Gastrocnemius medialis (tissue), 4 donors: ENCODE measurements at regions not wholly inside any gene's neighbourhood (a gene's known extent, or its start where the extent isn't known, plus 50 kb on each side); places are given as distances from the start of the nearest gene placed in this dataset.

Source experiments
- ATAC-seq, 2 donors: fragments of 150-250 bp; one replicate each; pipeline ENCODE4 v1.9.1; 2016
- DNase-seq, 2 donors: peaks; one replicate each; pipeline ENCODE4 v3.0.0-alpha.2; 2019
- H3K27ac ChIP-seq, 4 donors: fragments of 200-600 bp; sonication (generic); 1 replicate in 1 of 4; 2 replicates in 3 of 4; pipeline ENCODE4 v1.5.1; 2016 to 2018; ENCODE audit warnings: mild to moderate bottlenecking in 2 of 4, moderate library complexity in 1 of 4
- H3K27me3 ChIP-seq, 3 donors: fragments of 200-600 bp; sonication (generic) in 2 of 3; 1 replicate in 1 of 3; 2 replicates in 2 of 3; pipeline versions ENCODE4 v1.5.1 to v1.6.0; 2016 to 2019; ENCODE audit warnings: mild to moderate bottlenecking in 1 of 3, moderate library complexity in 1 of 3
- H3K36me3 ChIP-seq, 2 donors: fragments of 200-600 bp; sonication (generic) in 1 of 2; one replicate each; pipeline ENCODE4 v1.5.1; 2017 to 2018
- H3K4me1 ChIP-seq, 2 donors: fragments of 200-600 bp; sonication (generic) in 1 of 2; one replicate each; pipeline ENCODE4 v1.5.1; 2016 to 2017; ENCODE audit warnings: mild to moderate bottlenecking in 2 of 2
- H3K4me3 ChIP-seq, 4 donors: fragments of 200-600 bp; sonication (generic) in 3 of 4; 1 replicate in 1 of 4; 2 replicates in 3 of 4; pipeline ENCODE4 v1.5.1; 2016 to 2019; ENCODE audit warnings: mild to moderate bottlenecking in 2 of 4
- H3K9me3 ChIP-seq, 3 donors: fragments of 200-600 bp; sonication (generic) in 2 of 3; 1 replicate in 1 of 3; 2 replicates in 2 of 3; pipeline ENCODE4 v1.5.1; 2016 to 2019
- CTCF ChIP-seq, 5 experiments: fragments of 450-650 bp in 3 of 5; fragments of 200-600 bp in 2 of 5; sonication (generic) in 2 of 5; IDR thresholded peaks in 4 of 5; conservative IDR thresholded peaks in 1 of 5; 1 replicate in 4 of 5; 2 replicates in 1 of 5; pipeline ENCODE4 v1.5.1; 2016 to 2019; ENCODE audit warnings: antibody characterized with exemption in 5 of 5, mild to moderate bottlenecking in 3 of 5, moderate library complexity in 3 of 5
- POLR2A ChIP-seq, 2 donors: fragments of 450-650 bp; IDR thresholded peaks; one replicate each; pipeline ENCODE4 v1.6.1; 2017; ENCODE audit warnings: antibody characterized with exemption in 2 of 2, mild to moderate bottlenecking in 2 of 2, moderate library complexity in 2 of 2
- in situ Hi-C, 4 donors: fragments of 200-750 bp; cut with MboI; loops; one replicate each; pipeline versions ENCODE4 v1.15.0 to v1.8.0; 2017; ENCODE audit warnings: low sequenced_read_pairs in 4 of 4
- intact Hi-C: fragments of 100-400 bp; cut with DNase I; formaldehyde crosslinking; loops from one replicate; pipeline ENCODE4 v1.15.1; 2023; ENCODE audit warnings: low total_unique reads

- in situ Hi-C loops (no loop called here), intact Hi-C loops (no loop called here)
- ATAC-seq (no peak), DNase-seq (no peak)
- TF ChIP-seq POLR2A (IDR thresholded peaks at IDR 0.05) (no peak), CTCF (IDR thresholded peaks at IDR 0.05 in 4 of 5, conservative IDR thresholded peaks at IDR 0.05 in 1 of 5) (no peak)
- Histone ChIP-seq H3K4me3 (no peak overlapping the region), H3K9me3 (no peaks in the 10 kb centered on the region), H3K36me3 (no peaks in the 10 kb centered on the region), H3K27me3 (no peaks in the 10 kb centered on the region), H3K4me1 (no peaks in the 10 kb centered on the region), H3K27ac (no peak overlapping the region)
These were observed 295.8 kb upstream of the TSPY4 start for GRCh38 chrY:9041474-9041873.
